ENCODE measurements at regions not wholly inside any gene's neighbourhood (a gene's known extent, or its start where the extent isn't known, plus 50 kb on each side); places are given as distances from the start of the nearest gene placed in this dataset.

GRCh38 chr21:28655471-28655870 is 337.2 kb downstream of the LTN1 start:
- ChIA-PET CTCF (no interaction called here), POLR2A (no interaction called here)
- TF ChIP-seq, protein P1, sequence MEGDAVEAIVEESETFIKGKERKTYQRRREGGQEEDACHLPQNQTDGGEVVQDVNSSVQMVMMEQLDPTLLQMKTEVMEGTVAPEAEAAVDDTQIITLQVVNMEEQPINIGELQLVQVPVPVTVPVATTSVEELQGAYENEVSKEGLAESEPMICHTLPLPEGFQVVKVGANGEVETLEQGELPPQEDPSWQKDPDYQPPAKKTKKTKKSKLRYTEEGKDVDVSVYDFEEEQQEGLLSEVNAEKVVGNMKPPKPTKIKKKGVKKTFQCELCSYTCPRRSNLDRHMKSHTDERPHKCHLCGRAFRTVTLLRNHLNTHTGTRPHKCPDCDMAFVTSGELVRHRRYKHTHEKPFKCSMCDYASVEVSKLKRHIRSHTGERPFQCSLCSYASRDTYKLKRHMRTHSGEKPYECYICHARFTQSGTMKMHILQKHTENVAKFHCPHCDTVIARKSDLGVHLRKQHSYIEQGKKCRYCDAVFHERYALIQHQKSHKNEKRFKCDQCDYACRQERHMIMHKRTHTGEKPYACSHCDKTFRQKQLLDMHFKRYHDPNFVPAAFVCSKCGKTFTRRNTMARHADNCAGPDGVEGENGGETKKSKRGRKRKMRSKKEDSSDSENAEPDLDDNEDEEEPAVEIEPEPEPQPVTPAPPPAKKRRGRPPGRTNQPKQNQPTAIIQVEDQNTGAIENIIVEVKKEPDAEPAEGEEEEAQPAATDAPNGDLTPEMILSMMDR (IDR thresholded peaks at IDR 0.05; ENCODE audit: control extremely low read depth, extremely low read depth, low read depth, missing control alignments) = no peak
- no peak for DNase-seq (ENCODE audit: extremely low spot score)

GRCh38 chr21:28654406-28654805 is 338.3 kb downstream of the LTN1 start:
- no peak for DNase-seq (ENCODE audit: extremely low spot score)
- CTCF ChIA-PET = no interaction called here
- POLR2A ChIA-PET = no interaction called here
- TF ChIP-seq, protein P1 (IDR thresholded peaks at IDR 0.05; ENCODE audit: control extremely low read depth, extremely low read depth, low read depth, missing control alignments) = no peak

DNA sequence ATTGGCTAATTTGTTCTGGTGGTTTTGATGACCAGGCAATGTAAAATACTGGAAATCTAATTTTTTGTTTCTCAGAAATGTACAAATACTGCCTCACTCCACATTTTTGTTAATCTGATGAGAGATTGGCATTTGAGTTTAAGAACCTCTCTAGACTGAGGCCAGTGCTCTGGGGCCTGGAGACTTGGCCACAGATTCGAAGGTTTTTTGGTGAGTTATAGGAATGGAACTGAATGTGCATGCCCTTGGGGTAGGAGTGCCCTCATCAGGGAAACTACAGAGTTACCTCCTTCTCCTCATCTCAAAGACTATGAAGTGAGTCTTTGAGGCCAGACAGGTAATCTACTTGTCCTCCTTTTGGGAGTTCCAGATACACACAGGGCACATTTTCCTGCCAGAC is 347.9 kb downstream of the LTN1 start:
- CTCF ChIA-PET = interaction anchor here (1.3 kb wide), 1 partner anchor 12 kb away, joined by 3 read pairs; no protein-coding TSS in a partner anchor
- TF ChIP-seq, protein P1 (IDR thresholded peaks at IDR 0.05; ENCODE audit: control extremely low read depth, extremely low read depth, low read depth, missing control alignments) = no peak
- POLR2A ChIA-PET = no interaction called here
- DNase-seq (ENCODE audit: extremely low spot score) = no peak

- TF ChIP-seq, protein P1 (IDR thresholded peaks at IDR 0.05; ENCODE audit: control extremely low read depth, extremely low read depth, low read depth, missing control alignments) = no peak
- ChIA-PET CTCF (interaction anchor here (1.0 to 1.8 kb wide), 3 partner anchors 9 to 16 kb away, joined by 3 to 5 read pairs (median 4); no protein-coding TSS in a partner anchor), POLR2A (no interaction called here)
- no peak for DNase-seq (ENCODE audit: extremely low spot score)
These were observed 349.8 kb downstream of the LTN1 start for GRCh38 chr21:28642891-28643290.

GRCh38 chr21:28641731-28642130 is 350.9 kb downstream of the LTN1 start:
- no peak for DNase-seq (ENCODE audit: extremely low spot score)
- ChIA-PET CTCF (no interaction called here), POLR2A (no interaction called here)
- TF ChIP-seq, protein P1 (IDR thresholded peaks at IDR 0.05; ENCODE audit: control extremely low read depth, extremely low read depth, low read depth, missing control alignments) = no peak

GRCh38 chr21:28640326-28640725 is 352.4 kb downstream of the LTN1 start:
- POLR2A ChIA-PET = no interaction called here
- no peak for DNase-seq (ENCODE audit: extremely low spot score)
- TF ChIP-seq, protein P1 (IDR thresholded peaks at IDR 0.05; ENCODE audit: control extremely low read depth, extremely low read depth, low read depth, missing control alignments) = no peak
- CTCF ChIA-PET = interaction anchor here (1.4 kb wide), 1 partner anchor 15 kb away, joined by 3 read pairs; no protein-coding TSS in a partner anchor

GRCh38 chr21:28639737-28640136 is 352.9 kb downstream of the LTN1 start:
- CTCF ChIA-PET = interaction anchor here (1.4 kb wide), 1 partner anchor 15 kb away, joined by 3 read pairs; no protein-coding TSS in a partner anchor
- POLR2A ChIA-PET = no interaction called here
- TF ChIP-seq, protein P1 (IDR thresholded peaks at IDR 0.05; ENCODE audit: control extremely low read depth, extremely low read depth, low read depth, missing control alignments) = no peak
- no peak for DNase-seq (ENCODE audit: extremely low spot score)
